Caco-2 (cell line): ENCODE measurements at regions not wholly inside any gene's neighbourhood (a gene's known extent, or its start where the extent isn't known, plus 50 kb on each side); places are given as distances from the start of the nearest gene placed in this dataset.

ENCODE experiments used
- BruUV-seq: library from RNA; stranded (reverse); fragments of 400-500 nt; replicated peaks from 2 replicates; lab custom pipeline; 2021; lab: Mats Ljungman, UMichigan
- CTCF ChIA-PET: fragments of 300-600 bp; sonication (Branson Sonifier 250); formaldehyde crosslinking; loops from one replicate; lab custom pipeline; 2022; ENCODE audit warnings: antibody characterized with exemption; lab: Charles Lee
- POLR2A ChIA-PET: fragments of 300-600 bp; sonication (Branson Sonifier 250); formaldehyde crosslinking; loops from one replicate; lab custom pipeline; 2022; ENCODE audit warnings: antibody characterized with exemption; lab: Charles Lee
- DNase-seq, 2 experiments: peaks; one replicate each; pipeline versions ENCODE4 v3.0.0 to v3.0.0-alpha.2; 2020 to 2022
- H3K27me3 ChIP-seq: replicated peaks from 2 replicates; pipeline ENCODE4 v1.6.0; 2011; ENCODE audit warnings: low read length; ENCODE audit not compliant: control insufficient read depth, insufficient read depth
- H3K36me3 ChIP-seq: 2 replicates; pipeline ENCODE4 v1.5.1; 2011; ENCODE audit warnings: low read length; ENCODE audit not compliant: control insufficient read depth, insufficient read depth
- H3K4me1 ChIP-seq: fragments of 250-450 bp; sonication (Bioruptor Pico); 2 replicates; pipeline ENCODE4 v1.5.1; 2020; ENCODE audit warnings: mild to moderate bottlenecking
- H3K4me3 ChIP-seq: 2 replicates; pipeline ENCODE4 v1.5.1; 2011; ENCODE audit warnings: low read depth, mild to moderate bottlenecking, control low read depth, low read length
- H3K9me3 ChIP-seq: fragments of 250-450 bp; sonication (Bioruptor Pico); 2 replicates; pipeline ENCODE4 v1.5.1; 2020; ENCODE audit warnings: mild to moderate bottlenecking, moderate library complexity
- H3K27ac Mint-ChIP-seq: one replicate; pipeline ENCODE4 v1.8.0; 2022; ENCODE audit warnings: mixed read lengths; ENCODE audit not compliant: unreplicated experiment
- H3K27me3 Mint-ChIP-seq: one replicate; pipeline ENCODE4 v1.8.0; 2022; ENCODE audit warnings: mixed read lengths; ENCODE audit not compliant: insufficient read depth, unreplicated experiment
- H3K36me3 Mint-ChIP-seq: one replicate; pipeline ENCODE4 v1.8.0; 2022; ENCODE audit warnings: mild to moderate bottlenecking, mixed read lengths; ENCODE audit not compliant: insufficient read depth, unreplicated experiment
- H3K4me1 Mint-ChIP-seq: one replicate; pipeline ENCODE4 v1.8.0; 2022; ENCODE audit warnings: low read depth, mixed read lengths; ENCODE audit not compliant: unreplicated experiment
- H3K4me3 Mint-ChIP-seq: one replicate; pipeline ENCODE4 v1.8.0; 2022; ENCODE audit warnings: mild to moderate bottlenecking, moderate library complexity, mixed read lengths; ENCODE audit not compliant: unreplicated experiment
- H3K9me3 Mint-ChIP-seq: one replicate; pipeline ENCODE4 v1.8.0; 2022; ENCODE audit warnings: mixed read lengths; ENCODE audit not compliant: unreplicated experiment
- intact Hi-C: fragments of 100-400 bp; cut with micrococcal nuclease; formaldehyde crosslinking; loops from one replicate; pipeline ENCODE4 v1.10.0; 2022; ENCODE audit not compliant: unreplicated experiment
- TF ChIP-seq, protein P1 (sequence below), 2 experiments: fragments of 200-600 bp in 1 of 2; IDR thresholded peaks; 1 replicate in 1 of 2; 2 replicates in 1 of 2; pipeline versions ENCODE4 v1.5.1 to v1.8.0; 2011 to 2022; ENCODE audit warnings: antibody characterized with exemption in 1 of 2, control low read depth in 1 of 2, inconsistent platforms in 1 of 2, low read depth in 1 of 2, low read length in 1 of 2, mild to moderate bottlenecking in 1 of 2, moderate library complexity in 1 of 2; ENCODE audit not compliant: insufficient read depth in 1 of 2, severe bottlenecking in 1 of 2, unreplicated experiment in 1 of 2

DNA sequence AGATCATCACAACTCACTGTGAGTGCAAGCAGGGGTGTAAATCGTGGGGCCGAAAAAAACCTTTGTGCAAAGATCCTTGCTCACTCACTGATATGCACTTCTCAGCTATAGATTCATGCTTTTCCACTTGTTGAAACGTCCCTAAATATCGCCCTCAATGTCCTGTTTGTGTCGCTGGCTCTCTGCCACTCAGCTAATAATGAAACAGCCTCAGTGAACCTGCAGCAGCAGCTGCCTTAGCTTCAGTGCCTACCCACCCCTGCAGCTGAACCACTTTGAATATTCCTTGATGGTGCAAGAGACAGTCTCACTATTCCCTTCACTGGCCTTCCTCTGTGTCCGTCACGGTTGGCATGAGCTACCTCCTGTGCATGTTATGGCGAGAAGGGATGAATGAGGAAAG, 128.9 kb upstream of the NAA20 start:
- H3K4me1 Mint-ChIP-seq: peaks cover 37% of the 10 kb centered on the region
- TF ChIP-seq, protein P1, sequence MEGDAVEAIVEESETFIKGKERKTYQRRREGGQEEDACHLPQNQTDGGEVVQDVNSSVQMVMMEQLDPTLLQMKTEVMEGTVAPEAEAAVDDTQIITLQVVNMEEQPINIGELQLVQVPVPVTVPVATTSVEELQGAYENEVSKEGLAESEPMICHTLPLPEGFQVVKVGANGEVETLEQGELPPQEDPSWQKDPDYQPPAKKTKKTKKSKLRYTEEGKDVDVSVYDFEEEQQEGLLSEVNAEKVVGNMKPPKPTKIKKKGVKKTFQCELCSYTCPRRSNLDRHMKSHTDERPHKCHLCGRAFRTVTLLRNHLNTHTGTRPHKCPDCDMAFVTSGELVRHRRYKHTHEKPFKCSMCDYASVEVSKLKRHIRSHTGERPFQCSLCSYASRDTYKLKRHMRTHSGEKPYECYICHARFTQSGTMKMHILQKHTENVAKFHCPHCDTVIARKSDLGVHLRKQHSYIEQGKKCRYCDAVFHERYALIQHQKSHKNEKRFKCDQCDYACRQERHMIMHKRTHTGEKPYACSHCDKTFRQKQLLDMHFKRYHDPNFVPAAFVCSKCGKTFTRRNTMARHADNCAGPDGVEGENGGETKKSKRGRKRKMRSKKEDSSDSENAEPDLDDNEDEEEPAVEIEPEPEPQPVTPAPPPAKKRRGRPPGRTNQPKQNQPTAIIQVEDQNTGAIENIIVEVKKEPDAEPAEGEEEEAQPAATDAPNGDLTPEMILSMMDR (IDR thresholded peaks at IDR 0.05; ENCODE audit: insufficient read depth in 1 of 2, low read depth in 1 of 2, low read length in 1 of 2, severe bottlenecking in 1 of 2, unreplicated experiment in 1 of 2): no peak
- no peaks in the 10 kb centered on the region for H3K27me3 ChIP-seq
- ChIA-PET CTCF (no interaction called here), POLR2A (interaction anchor here (0.5 kb wide), 1 partner anchor 174 kb away, joined by 6 read pairs; no protein-coding TSS in a partner anchor)
- peaks cover 8% of the 10 kb centered on the region for H3K9me3 Mint-ChIP-seq
- no peak overlapping the region for H3K4me3 Mint-ChIP-seq
- H3K36me3 Mint-ChIP-seq: peaks cover 8% of the 10 kb centered on the region
- no peak overlapping the region for H3K4me3 ChIP-seq
- DNase-seq: no peak
- peaks cover 50% of the 10 kb centered on the region for H3K4me1 ChIP-seq
- intact Hi-C loops: loop anchor here (5.0 kb wide), 1 partner anchor 196 kb away; no protein-coding TSS in a partner anchor
- H3K36me3 ChIP-seq: no peaks in the 10 kb centered on the region
- no peaks in the 10 kb centered on the region for H3K27me3 Mint-ChIP-seq
- H3K9me3 ChIP-seq: no peaks in the 10 kb centered on the region
- no TSS peak for BruUV-seq
- no peak overlapping the region for H3K27ac Mint-ChIP-seq

GRCh38 chr20:19889011-19889953, 127.9 kb upstream of the NAA20 start:
- Mint-ChIP-seq H3K4me3 (no peak overlapping the region), H3K9me3 (peaks cover 8% of the 10 kb centered on the region), H3K4me1 (peaks cover 36% of the 10 kb centered on the region), H3K27ac (peak overlapping the region; percentile 40), H3K36me3 (peaks cover 8% of the 10 kb centered on the region), H3K27me3 (no peaks in the 10 kb centered on the region)
- BruUV-seq: no TSS peak
- POLR2A ChIA-PET: interaction anchor here (0.6 kb wide), 1 partner anchor 200 kb away, joined by 3 read pairs; no protein-coding TSS in a partner anchor
- H3K4me3 ChIP-seq: no peak overlapping the region
- no peaks in the 10 kb centered on the region for H3K27me3 ChIP-seq
- no peak for DNase-seq
- peaks cover 47% of the 10 kb centered on the region for H3K4me1 ChIP-seq
- no peaks in the 10 kb centered on the region for H3K9me3 ChIP-seq
- TF ChIP-seq, protein P1 (IDR thresholded peaks at IDR 0.05; ENCODE audit: insufficient read depth in 1 of 2, low read depth in 1 of 2, low read length in 1 of 2, severe bottlenecking in 1 of 2, unreplicated experiment in 1 of 2): no peak
- intact Hi-C loops: loop anchor here (5.0 kb wide), 1 partner anchor 197 kb away; no protein-coding TSS in a partner anchor
- CTCF ChIA-PET: no interaction called here
- H3K36me3 ChIP-seq: no peaks in the 10 kb centered on the region

GRCh38 chr20:19890445-19891051, 126.6 kb upstream of the NAA20 start:
- Mint-ChIP-seq H3K4me3 (no peak overlapping the region), H3K4me1 (peaks cover 26% of the 10 kb centered on the region), H3K9me3 (peaks cover 8% of the 10 kb centered on the region), H3K36me3 (peaks cover 8% of the 10 kb centered on the region), H3K27ac (peak overlapping the region; percentile 56), H3K27me3 (no peaks in the 10 kb centered on the region)
- TF ChIP-seq, protein P1 (IDR thresholded peaks at IDR 0.05; ENCODE audit: insufficient read depth in 1 of 2, low read depth in 1 of 2, low read length in 1 of 2, severe bottlenecking in 1 of 2, unreplicated experiment in 1 of 2): no peak
- no peak overlapping the region for H3K4me3 ChIP-seq
- no peaks in the 10 kb centered on the region for H3K9me3 ChIP-seq
- no peaks in the 10 kb centered on the region for H3K27me3 ChIP-seq
- ChIA-PET CTCF (no interaction called here), POLR2A (no interaction called here)
- peak in 1 of 2 experiments; percentile 40 for DNase-seq
- H3K4me1 ChIP-seq: peaks cover 34% of the 10 kb centered on the region
- no peaks in the 10 kb centered on the region; the same call in 1 of the 2 replicates for H3K36me3 ChIP-seq
- no TSS peak for BruUV-seq
- intact Hi-C loops: loop anchor here (1.0 kb wide), 2 partner anchors 8 to 74 kb away; no protein-coding TSS in a partner anchor
